Prostate gland (tissue), 2 donors: ENCODE measurements at regions not wholly inside any gene's neighbourhood (a gene's known extent, or its start where the extent isn't known, plus 50 kb on each side); places are given as distances from the start of the nearest gene placed in this dataset.

Source experiments
- CTCF ChIP-seq, 4 experiments: fragments of 200-600 bp in 2 of 4; fragments of 450-650 bp in 2 of 4; sonication (generic) in 2 of 4; IDR thresholded peaks; 1 replicate in 3 of 4; 2 replicates in 1 of 4; pipeline ENCODE4 v1.5.1; 2016 to 2019; ENCODE audit warnings: antibody characterized with exemption in 4 of 4, mild to moderate bottlenecking in 2 of 4, moderate library complexity in 2 of 4
- POLR2A ChIP-seq: fragments of 450-650 bp; IDR thresholded peaks from one replicate; pipeline ENCODE4 v1.6.1; 2016; ENCODE audit warnings: antibody characterized with exemption, mild to moderate bottlenecking

- TF ChIP-seq CTCF (IDR thresholded peaks at IDR 0.05), result no peak
- no peak for TF ChIP-seq POLR2A
Observed at GRCh38 chr22:33126881-33127280, 68.7 kb upstream of the SYN3 start.
